ENCODE measurements at regions not wholly inside any gene's neighbourhood (a gene's known extent, or its start where the extent isn't known, plus 50 kb on each side); places are given as distances from the start of the nearest gene placed in this dataset.
"Not testable (repeated sequence)": the region's sequence is repeated elsewhere in the genome, so short reads cannot be mapped to it uniquely, and the experiment has no call there.

- DNase-seq = peak in 1 of 2 donors; percentile 70
- 70% methylated on average over 4 of the region's 4 CpGs for WGBS (ENCODE audit: insufficient coverage, low lambda C conversion rate)
Observed at GRCh38 chr2:89833780-89834117, 1142.3 kb downstream of the RPIA start.

GRCh38 chr2:89834306-89834705 is 1142.8 kb downstream of the RPIA start:
- WGBS (ENCODE audit: insufficient coverage, low lambda C conversion rate) = 75% methylated on average over 7 of the region's 7 CpGs
- Histone ChIP-seq H3K9me3 (ENCODE audit: control insufficient read depth, low read depth, low read length) (no peaks in the 10 kb centered on the region), H3K4me1 (ENCODE audit: control insufficient read depth, insufficient read depth, low read length) (no peaks in the 10 kb centered on the region), H3K27ac (ENCODE audit: low read length) (no peak overlapping the region), H3K27me3 (ENCODE audit: control insufficient read depth, insufficient read depth, low read length) (no peaks in the 10 kb centered on the region), H3K4me3 (ENCODE audit: low read length) (no peak overlapping the region), H3K36me3 (ENCODE audit: control insufficient read depth, insufficient read depth, low read length) (no peaks in the 10 kb centered on the region)
- DNase-seq = peak in 1 of 2 donors; percentile 48

More at GRCh38 chr2:89833780-89834117, 1142.3 kb downstream of the RPIA start:
- Histone ChIP-seq H3K27me3 (ENCODE audit: control insufficient read depth, insufficient read depth, low read length) (no peaks in the 10 kb centered on the region), H3K4me1 (ENCODE audit: control insufficient read depth, insufficient read depth, low read length) (no peaks in the 10 kb centered on the region), H3K36me3 (ENCODE audit: control insufficient read depth, insufficient read depth, low read length) (no peaks in the 10 kb centered on the region), H3K9me3 (ENCODE audit: control insufficient read depth, low read depth, low read length) (no peaks in the 10 kb centered on the region), H3K27ac (ENCODE audit: low read length) (no peak overlapping the region), H3K4me3 (ENCODE audit: low read length) (no peak overlapping the region)

DNA sequence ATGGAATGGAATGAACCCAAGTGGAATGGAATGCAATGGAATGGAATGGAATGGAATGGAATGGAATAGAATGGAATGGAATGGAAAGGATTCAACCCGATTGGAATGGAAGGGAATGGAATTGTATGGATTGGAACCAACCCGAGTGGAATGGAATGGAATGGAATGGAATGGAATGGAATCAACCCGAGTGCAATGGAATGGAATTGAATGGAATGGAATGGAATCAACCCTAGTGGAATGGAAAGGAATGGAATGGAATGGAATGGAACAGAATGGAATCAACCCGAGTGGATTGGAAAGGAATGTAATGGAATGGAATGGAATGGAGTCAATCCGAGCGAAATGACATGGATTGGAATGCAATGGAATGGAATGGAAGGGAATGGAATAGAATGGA is 1144.9 kb downstream of the RPIA start:
- WGBS (ENCODE audit: insufficient coverage, low lambda C conversion rate) = 70% methylated on average over 6 of the region's 6 CpGs
- H3K36me3 ChIP-seq (ENCODE audit: control insufficient read depth, insufficient read depth, low read length); H3K27me3 ChIP-seq (ENCODE audit: control insufficient read depth, insufficient read depth, low read length); H3K4me3 ChIP-seq (ENCODE audit: low read length); H3K4me1 ChIP-seq (ENCODE audit: control insufficient read depth, insufficient read depth, low read length); H3K9me3 ChIP-seq (ENCODE audit: control insufficient read depth, low read depth, low read length); H3K27ac ChIP-seq (ENCODE audit: low read length): not testable (repeated sequence)
- peak; percentile 39 to 78 for DNase-seq

- H3K4me1 ChIP-seq (ENCODE audit: control insufficient read depth, insufficient read depth, low read length) = no peaks in the 10 kb centered on the region
- 56% methylated on average over 11 of the region's 11 CpGs for WGBS (ENCODE audit: insufficient coverage, low lambda C conversion rate)
Observed at GRCh38 chr2:89837962-89838625, 1146.6 kb downstream of the RPIA start.

GRCh38 chr2:89840175-89840574 is 1148.7 kb downstream of the RPIA start:
- H3K9me3 ChIP-seq (ENCODE audit: control insufficient read depth, low read depth, low read length); H3K4me1 ChIP-seq (ENCODE audit: control insufficient read depth, insufficient read depth, low read length): not testable (repeated sequence)

More at GRCh38 chr2:89837962-89838625, 1146.6 kb downstream of the RPIA start:
- no peak overlapping the region for H3K4me3 ChIP-seq (ENCODE audit: low read length)
- peak in 1 of 2 donors; percentile 38 for DNase-seq
- H3K9me3 ChIP-seq (ENCODE audit: control insufficient read depth, low read depth, low read length) = peaks cover 4% of the 10 kb centered on the region
- H3K36me3 ChIP-seq (ENCODE audit: control insufficient read depth, insufficient read depth, low read length) = no peaks in the 10 kb centered on the region
- no peaks in the 10 kb centered on the region for H3K27me3 ChIP-seq (ENCODE audit: control insufficient read depth, insufficient read depth, low read length)
- no peak overlapping the region for H3K27ac ChIP-seq (ENCODE audit: low read length)

GRCh38 chr2:89840781-89841475 is 1149.5 kb downstream of the RPIA start:
- H3K27ac ChIP-seq (ENCODE audit: low read length); H3K9me3 ChIP-seq (ENCODE audit: control insufficient read depth, low read depth, low read length); H3K4me3 ChIP-seq (ENCODE audit: low read length); DNase-seq; H3K36me3 ChIP-seq (ENCODE audit: control insufficient read depth, insufficient read depth, low read length); H3K27me3 ChIP-seq (ENCODE audit: control insufficient read depth, insufficient read depth, low read length); H3K4me1 ChIP-seq (ENCODE audit: control insufficient read depth, insufficient read depth, low read length): not testable (repeated sequence)
- WGBS (ENCODE audit: insufficient coverage, low lambda C conversion rate) = 59% methylated on average over 7 of the region's 10 CpGs

More at GRCh38 chr2:89840175-89840574, 1148.7 kb downstream of the RPIA start:
- H3K27me3 ChIP-seq (ENCODE audit: control insufficient read depth, insufficient read depth, low read length); H3K36me3 ChIP-seq (ENCODE audit: control insufficient read depth, insufficient read depth, low read length); H3K4me3 ChIP-seq (ENCODE audit: low read length); H3K27ac ChIP-seq (ENCODE audit: low read length): not testable (repeated sequence)
- peak in 1 of 2 donors; percentile 59 for DNase-seq
- WGBS (ENCODE audit: insufficient coverage, low lambda C conversion rate) = 62% methylated on average over 9 of the region's 9 CpGs

DNA sequence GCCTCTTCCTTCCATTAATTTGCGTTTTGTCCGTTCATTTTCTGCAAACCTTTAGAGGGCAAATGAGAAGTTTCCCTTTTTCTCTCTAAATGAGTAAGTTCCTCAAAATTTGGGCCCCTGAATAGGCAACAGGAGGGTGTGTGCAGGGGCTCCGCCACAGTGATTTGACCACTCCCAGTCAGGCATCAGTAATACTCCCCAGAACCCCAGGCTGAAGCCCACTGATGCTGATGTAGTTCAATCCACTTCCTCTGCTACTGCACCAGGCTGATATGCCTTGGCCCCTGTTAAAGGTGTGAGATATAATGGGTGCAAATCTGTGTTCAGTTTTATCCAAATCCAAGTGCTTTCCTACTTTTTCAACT is 1150.0 kb downstream of the RPIA start:
- WGBS (ENCODE audit: insufficient coverage, low lambda C conversion rate) = 56% methylated on average over 2 of the region's 3 CpGs
- Histone ChIP-seq H3K4me3 (ENCODE audit: low read length) (no peak overlapping the region), H3K9me3 (ENCODE audit: control insufficient read depth, low read depth, low read length) (peaks cover 4% of the 10 kb centered on the region), H3K36me3 (ENCODE audit: control insufficient read depth, insufficient read depth, low read length) (no peaks in the 10 kb centered on the region), H3K4me1 (ENCODE audit: control insufficient read depth, insufficient read depth, low read length) (no peaks in the 10 kb centered on the region), H3K27me3 (ENCODE audit: control insufficient read depth, insufficient read depth, low read length) (no peaks in the 10 kb centered on the region), H3K27ac (ENCODE audit: low read length) (no peak overlapping the region)
- DNase-seq = no peak

DNA sequence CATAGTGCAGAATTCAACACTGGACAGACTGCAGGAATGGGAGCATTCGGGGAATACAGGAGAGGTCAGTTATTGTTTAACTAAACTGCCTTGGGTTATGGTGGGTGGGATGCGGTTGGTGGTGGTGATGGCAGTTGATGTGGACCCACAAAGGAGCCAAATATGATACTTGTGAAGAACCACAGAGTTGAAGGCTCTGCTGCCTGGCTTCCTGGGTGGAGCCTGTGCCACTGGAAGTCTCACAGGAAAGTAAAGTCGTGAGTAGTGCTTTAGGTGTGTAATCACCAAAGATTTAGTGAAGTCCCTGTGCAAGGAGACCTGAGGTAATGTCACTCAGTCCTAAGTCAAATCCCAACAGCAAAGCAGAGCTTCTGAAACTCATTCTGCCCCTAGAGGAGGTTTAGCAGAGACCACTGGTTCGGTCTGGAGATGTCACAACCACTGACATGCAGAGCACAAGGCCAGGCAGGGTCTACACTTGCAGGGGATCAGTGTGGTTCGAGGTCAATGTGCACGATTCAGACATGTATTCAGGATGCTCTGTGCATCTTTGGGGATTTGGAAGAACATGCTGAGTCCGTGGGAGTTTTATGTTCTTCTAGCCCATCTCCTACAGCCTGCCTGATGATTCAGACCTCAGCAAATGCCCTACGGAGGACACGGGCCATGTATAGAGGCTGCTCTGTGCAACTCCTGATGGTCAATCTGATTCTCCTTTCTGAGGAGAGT is 1150.9 kb downstream of the RPIA start:
- peaks cover 4% of the 10 kb centered on the region for H3K9me3 ChIP-seq (ENCODE audit: control insufficient read depth, low read depth, low read length)
- H3K4me1 ChIP-seq (ENCODE audit: control insufficient read depth, insufficient read depth, low read length) = no peaks in the 10 kb centered on the region
- no peaks in the 10 kb centered on the region for H3K36me3 ChIP-seq (ENCODE audit: control insufficient read depth, insufficient read depth, low read length)
- 80% methylated on average over 2 of the region's 9 CpGs for WGBS (ENCODE audit: insufficient coverage, low lambda C conversion rate)
- no peak overlapping the region for H3K4me3 ChIP-seq (ENCODE audit: low read length)
- no peak for DNase-seq
- H3K27me3 ChIP-seq (ENCODE audit: control insufficient read depth, insufficient read depth, low read length) = no peaks in the 10 kb centered on the region
- H3K27ac ChIP-seq (ENCODE audit: low read length) = no peak overlapping the region

- H3K27ac ChIP-seq (ENCODE audit: low read length) = no peak overlapping the region
- H3K4me3 ChIP-seq (ENCODE audit: low read length) = no peak overlapping the region
- no peaks in the 10 kb centered on the region for H3K4me1 ChIP-seq (ENCODE audit: control insufficient read depth, insufficient read depth, low read length)
- H3K9me3 ChIP-seq (ENCODE audit: control insufficient read depth, low read depth, low read length) = peaks cover 4% of the 10 kb centered on the region
- no peaks in the 10 kb centered on the region for H3K36me3 ChIP-seq (ENCODE audit: control insufficient read depth, insufficient read depth, low read length)
- 67% methylated on average over 1 of the region's 6 CpGs for WGBS (ENCODE audit: insufficient coverage, low lambda C conversion rate)
- H3K27me3 ChIP-seq (ENCODE audit: control insufficient read depth, insufficient read depth, low read length) = no peaks in the 10 kb centered on the region
- DNase-seq = no peak
Observed at GRCh38 chr2:89844221-89844943, 1152.9 kb downstream of the RPIA start.

DNA sequence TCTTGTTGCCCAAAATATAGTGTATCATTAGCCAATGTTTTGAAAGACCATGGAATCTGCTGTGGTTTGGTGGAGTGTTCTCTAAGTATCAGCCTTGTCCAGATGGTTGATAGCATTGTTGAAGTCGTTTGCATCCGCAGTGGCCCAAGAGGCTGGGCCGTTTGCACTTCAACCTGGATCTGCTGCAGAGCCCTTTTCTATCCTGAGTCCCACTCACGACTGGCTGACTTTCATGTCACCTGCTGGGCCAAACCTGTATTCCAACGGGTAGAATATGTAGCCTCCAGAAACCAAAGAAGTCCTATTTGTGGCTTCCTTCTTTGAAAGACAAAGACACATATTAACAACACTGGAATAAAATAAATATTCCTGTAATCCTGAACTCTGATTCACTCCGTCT is 1154.1 kb downstream of the RPIA start:
- DNase-seq = no peak

More for the DNA sequence above, 1154.1 kb downstream of the RPIA start:
- H3K4me3 ChIP-seq (ENCODE audit: low read length) = no peak overlapping the region
- H3K4me1 ChIP-seq (ENCODE audit: control insufficient read depth, insufficient read depth, low read length) = no peaks in the 10 kb centered on the region
- H3K36me3 ChIP-seq (ENCODE audit: control insufficient read depth, insufficient read depth, low read length) = no peaks in the 10 kb centered on the region
- no peaks in the 10 kb centered on the region for H3K27me3 ChIP-seq (ENCODE audit: control insufficient read depth, insufficient read depth, low read length)
- H3K27ac ChIP-seq (ENCODE audit: low read length) = no peak overlapping the region
- peaks cover 4% of the 10 kb centered on the region for H3K9me3 ChIP-seq (ENCODE audit: control insufficient read depth, low read depth, low read length)
- whole genome bisulfite sequencing (ENCODE audit: insufficient coverage, low lambda C conversion rate) = 40% methylated on average over 2 of the region's 6 CpGs

All from large intestine (tissue), 3 donors.